ENCODE measurements at regions not wholly inside any gene's neighbourhood (a gene's known extent, or its start where the extent isn't known, plus 50 kb on each side); places are given as distances from the start of the nearest gene placed in this dataset.

GRCh38 chr3:5565026-5565425, 377.5 kb downstream of the EDEM1 start:
- TF ChIP-seq CTCF (IDR thresholded peaks at IDR 0.05; ENCODE audit: borderline replicate concordance, extremely low read depth, low read length, poor library complexity, severe bottlenecking), result no peak
- TF ChIP-seq EZH2 (IDR thresholded peaks at IDR 0.05; ENCODE audit: borderline replicate concordance, low read depth, low read length, severe bottlenecking), result no peak

All from DND-41 (cell line).